ENCODE measurements at regions not wholly inside any gene's neighbourhood (a gene's known extent, or its start where the extent isn't known, plus 50 kb on each side); places are given as distances from the start of the nearest gene placed in this dataset.

- no peak for TF ChIP-seq BRCA1 (IDR thresholded peaks at IDR 0.05; ENCODE audit: low read depth, low read length)
- TF ChIP-seq SIX5 (IDR thresholded peaks at IDR 0.05; ENCODE audit: low read depth, low read length): no peak
- TF ChIP-seq RXRA (IDR thresholded peaks at IDR 0.05; ENCODE audit: insufficient read depth, low read depth, low read length): no peak
- no peak for TF ChIP-seq BCL11A (IDR thresholded peaks at IDR 0.05; ENCODE audit: low read depth in 2 of 2, low read length in 2 of 2)
- no peak for TF ChIP-seq SUZ12 (IDR thresholded peaks at IDR 0.05; ENCODE audit: low read length)
- TF ChIP-seq CBX5 (IDR thresholded peaks at IDR 0.05; ENCODE audit: low read depth, low read length): no peak
- no peak for TF ChIP-seq SIRT6 (IDR thresholded peaks at IDR 0.05; ENCODE audit: low read length)
- no peak for TF ChIP-seq ATF2 (IDR thresholded peaks at IDR 0.05; ENCODE audit: low read length)
These were observed 138.9 kb downstream of the MN1 start (continued) for GRCh38 chr22:27662359-27663301.

Data from H1 (cell line).